Chondrocyte (in vitro differentiated cells): ENCODE measurements at regions not wholly inside any gene's neighbourhood (a gene's known extent, or its start where the extent isn't known, plus 50 kb on each side); places are given as distances from the start of the nearest gene placed in this dataset.

Experiments
- DNase-seq: peaks from one replicate; pipeline ENCODE4 v3.0.0; 2021; ENCODE audit warnings: mixed read lengths, low spot score
- H3K27ac Mint-ChIP-seq: one replicate; pipeline ENCODE4 v1.8.0; 2021; ENCODE audit warnings: mild to moderate bottlenecking, moderate library complexity, mixed read lengths; ENCODE audit not compliant: unreplicated experiment
- H3K27me3 Mint-ChIP-seq: 2 replicates; pipeline ENCODE4 v1.8.0; 2021; ENCODE audit warnings: low read depth, mixed read lengths
- H3K36me3 Mint-ChIP-seq: 2 replicates; pipeline ENCODE4 v1.8.0; 2021; ENCODE audit warnings: low read depth, mixed read lengths
- H3K4me1 Mint-ChIP-seq: 2 replicates; pipeline ENCODE4 v1.8.0; 2021; ENCODE audit warnings: low read depth, mild to moderate bottlenecking, mixed read lengths
- H3K4me3 Mint-ChIP-seq: one replicate; pipeline ENCODE4 v1.8.0; 2021; ENCODE audit warnings: mild to moderate bottlenecking, moderate library complexity, mixed read lengths; ENCODE audit not compliant: unreplicated experiment
- H3K9me3 Mint-ChIP-seq: 2 replicates; pipeline ENCODE4 v1.8.0; 2021; ENCODE audit warnings: low read depth, mixed read lengths
- CTCF ChIP-seq: fragments of 200-600 bp; sonication (generic); IDR thresholded peaks from 2 replicates; pipeline ENCODE4 v1.5.0; 2021; ENCODE audit warnings: antibody characterized with exemption, mild to moderate bottlenecking, moderate library complexity

- Mint-ChIP-seq H3K4me1 (no peaks in the 10 kb centered on the region), H3K27me3 (no peaks in the 10 kb centered on the region), H3K36me3 (no peaks in the 10 kb centered on the region), H3K27ac (no peak overlapping the region), H3K9me3 (peaks cover 17% of the 10 kb centered on the region), H3K4me3 (no peak overlapping the region)
- DNase-seq: no peak
- TF ChIP-seq CTCF: no peak
Measured at GRCh38 chr4:148764720-148765119, 322.5 kb upstream of the NR3C2 start.

GRCh38 chr4:148757171-148757570 lies 315.0 kb upstream of the NR3C2 start:
- H3K9me3 Mint-ChIP-seq: peaks cover 21% of the 10 kb centered on the region
- no peak for DNase-seq
- no peaks in the 10 kb centered on the region for H3K4me1 Mint-ChIP-seq
- H3K27me3 Mint-ChIP-seq: no peaks in the 10 kb centered on the region
- TF ChIP-seq CTCF: no peak
- H3K4me3 Mint-ChIP-seq: no peak overlapping the region
- no peak overlapping the region for H3K27ac Mint-ChIP-seq
- H3K36me3 Mint-ChIP-seq: no peaks in the 10 kb centered on the region

- Mint-ChIP-seq H3K27me3 (no peaks in the 10 kb centered on the region), H3K9me3 (peaks cover 4% of the 10 kb centered on the region), H3K27ac (no peak overlapping the region), H3K4me1 (no peaks in the 10 kb centered on the region), H3K4me3 (no peak overlapping the region), H3K36me3 (no peaks in the 10 kb centered on the region)
- TF ChIP-seq CTCF: no peak
- no peak for DNase-seq
Measured at GRCh38 chr4:148749403-148749802, 307.2 kb upstream of the NR3C2 start.

- DNase-seq: no peak
- no peaks in the 10 kb centered on the region for H3K27me3 Mint-ChIP-seq
- no peaks in the 10 kb centered on the region for H3K36me3 Mint-ChIP-seq
- no peak overlapping the region for H3K4me3 Mint-ChIP-seq
- no peak overlapping the region for H3K27ac Mint-ChIP-seq
- peaks cover 4% of the 10 kb centered on the region for H3K9me3 Mint-ChIP-seq
- no peak for TF ChIP-seq CTCF
- no peaks in the 10 kb centered on the region for H3K4me1 Mint-ChIP-seq
Measured at GRCh38 chr4:148747721-148748268, 305.6 kb upstream of the NR3C2 start.

GRCh38 chr4:148740701-148741100 lies 298.5 kb upstream of the NR3C2 start:
- TF ChIP-seq CTCF: no peak
- Mint-ChIP-seq H3K27ac (no peak overlapping the region), H3K4me3 (no peak overlapping the region), H3K27me3 (no peaks in the 10 kb centered on the region), H3K9me3 (peaks cover 6% of the 10 kb centered on the region), H3K4me1 (no peaks in the 10 kb centered on the region), H3K36me3 (no peaks in the 10 kb centered on the region)
- DNase-seq: no peak
